Testis (tissue), 2 donors: ENCODE measurements at regions not wholly inside any gene's neighbourhood (a gene's known extent, or its start where the extent isn't known, plus 50 kb on each side); places are given as distances from the start of the nearest gene placed in this dataset.

ENCODE experiments used
- DNase-seq: peaks from one replicate; pipeline ENCODE4 v3.0.0-alpha.2; 2019
- H3K27ac ChIP-seq, 2 donors: fragments of 200-600 bp; sonication (generic); one replicate each; pipeline ENCODE4 v1.5.1; 2019
- H3K27me3 ChIP-seq: fragments of 200-600 bp; sonication (generic); one replicate; pipeline ENCODE4 v1.5.1; 2019
- H3K36me3 ChIP-seq: fragments of 200-600 bp; sonication (generic); one replicate; pipeline ENCODE4 v1.5.1; 2017; ENCODE audit warnings: low read depth; ENCODE audit errors: missing control alignments
- H3K4me1 ChIP-seq: fragments of 200-600 bp; sonication (generic); one replicate; pipeline ENCODE4 v1.5.1; 2019
- H3K4me3 ChIP-seq, 2 donors: fragments of 200-600 bp; sonication (generic); one replicate each; pipeline ENCODE4 v1.5.1; 2017 to 2019
- H3K9me3 ChIP-seq: fragments of 200-600 bp; sonication (generic); one replicate; pipeline ENCODE4 v1.5.1; 2017
- POLR2A ChIP-seq: fragments of 450-650 bp; IDR thresholded peaks from one replicate; pipeline ENCODE4 v1.6.1; 2017; ENCODE audit warnings: antibody characterized with exemption, mild to moderate bottlenecking, moderate library complexity
- WGBS, 2 donors: methylation state at CpG; one replicate each; pipeline ENCODE4 v1.1.5; 2018; 5-methylcytosine and 5-hydroxymethylcytosine counted together
- intact Hi-C: fragments of 100-400 bp; cut with DNase I; formaldehyde crosslinking; loops from one replicate; pipeline ENCODE4 v1.15.1; 2023; ENCODE audit warnings: low total_unique reads
- TF ChIP-seq, protein P1 (sequence below), 3 experiments: fragments of 450-650 bp in 2 of 3; fragments of 200-600 bp in 1 of 3; sonication (generic) in 1 of 3; IDR thresholded peaks; one replicate each; pipeline ENCODE4 v1.5.1; 2016 to 2019; ENCODE audit warnings: antibody characterized with exemption in 3 of 3, mild to moderate bottlenecking in 2 of 3, moderate library complexity in 1 of 3

- H3K4me3 ChIP-seq: no peak overlapping the region
- H3K9me3 ChIP-seq: no peaks in the 10 kb centered on the region
- intact Hi-C loops: no loop called here
- 87 to 96% methylated on average over 2 of the region's 2 CpGs for WGBS, 2 donors
- H3K4me1 ChIP-seq: no peaks in the 10 kb centered on the region
- TF ChIP-seq POLR2A: no peak
- TF ChIP-seq, protein P1, sequence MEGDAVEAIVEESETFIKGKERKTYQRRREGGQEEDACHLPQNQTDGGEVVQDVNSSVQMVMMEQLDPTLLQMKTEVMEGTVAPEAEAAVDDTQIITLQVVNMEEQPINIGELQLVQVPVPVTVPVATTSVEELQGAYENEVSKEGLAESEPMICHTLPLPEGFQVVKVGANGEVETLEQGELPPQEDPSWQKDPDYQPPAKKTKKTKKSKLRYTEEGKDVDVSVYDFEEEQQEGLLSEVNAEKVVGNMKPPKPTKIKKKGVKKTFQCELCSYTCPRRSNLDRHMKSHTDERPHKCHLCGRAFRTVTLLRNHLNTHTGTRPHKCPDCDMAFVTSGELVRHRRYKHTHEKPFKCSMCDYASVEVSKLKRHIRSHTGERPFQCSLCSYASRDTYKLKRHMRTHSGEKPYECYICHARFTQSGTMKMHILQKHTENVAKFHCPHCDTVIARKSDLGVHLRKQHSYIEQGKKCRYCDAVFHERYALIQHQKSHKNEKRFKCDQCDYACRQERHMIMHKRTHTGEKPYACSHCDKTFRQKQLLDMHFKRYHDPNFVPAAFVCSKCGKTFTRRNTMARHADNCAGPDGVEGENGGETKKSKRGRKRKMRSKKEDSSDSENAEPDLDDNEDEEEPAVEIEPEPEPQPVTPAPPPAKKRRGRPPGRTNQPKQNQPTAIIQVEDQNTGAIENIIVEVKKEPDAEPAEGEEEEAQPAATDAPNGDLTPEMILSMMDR (IDR thresholded peaks at IDR 0.05): no peak
- DNase-seq: no peak
- no peak overlapping the region for H3K27ac ChIP-seq
- H3K36me3 ChIP-seq: no peaks in the 10 kb centered on the region
- no peaks in the 10 kb centered on the region for H3K27me3 ChIP-seq
These were observed 114.1 kb upstream of the CFAP20DC start for GRCh38 chr3:59163953-59164352.

DNA sequence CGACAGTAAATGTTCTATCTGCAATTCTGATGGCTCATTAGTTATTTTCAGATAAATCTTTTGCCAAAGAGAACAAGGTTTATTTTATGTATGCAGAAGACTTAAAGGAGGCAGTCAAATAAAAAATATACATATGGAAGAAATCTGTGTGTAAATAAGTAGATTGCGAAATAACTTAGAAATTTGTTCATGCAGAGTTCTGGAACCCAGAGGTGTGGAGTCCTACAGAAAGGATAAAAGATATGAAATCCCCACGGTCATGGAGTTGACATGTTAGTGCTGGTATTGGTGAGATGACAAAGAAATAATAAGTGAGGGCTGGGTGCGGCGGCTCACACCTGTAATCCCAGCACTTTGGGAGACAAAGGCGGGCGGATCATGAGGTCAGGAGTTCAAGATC, 111.2 kb upstream of the CFAP20DC start:
- no peak overlapping the region for H3K27ac ChIP-seq
- no peaks in the 10 kb centered on the region for H3K27me3 ChIP-seq
- no peak for DNase-seq
- H3K36me3 ChIP-seq: no peaks in the 10 kb centered on the region
- WGBS, 2 donors: 91 to 96% methylated on average over 7 of the region's 7 CpGs
- no peaks in the 10 kb centered on the region for H3K9me3 ChIP-seq
- no peaks in the 10 kb centered on the region for H3K4me1 ChIP-seq
- no peak overlapping the region for H3K4me3 ChIP-seq
- intact Hi-C loops: no loop called here
- no peak for TF ChIP-seq POLR2A
- TF ChIP-seq, protein P1 (IDR thresholded peaks at IDR 0.05): no peak

GRCh38 chr3:59160133-59160746, 110.4 kb upstream of the CFAP20DC start:
- TF ChIP-seq, protein P1 (IDR thresholded peaks at IDR 0.05): no peak
- no peak for TF ChIP-seq POLR2A
- no peaks in the 10 kb centered on the region for H3K36me3 ChIP-seq
- no peaks in the 10 kb centered on the region for H3K4me1 ChIP-seq
- no peaks in the 10 kb centered on the region for H3K9me3 ChIP-seq
- DNase-seq: no peak
- intact Hi-C loops: no loop called here
- no peak overlapping the region for H3K4me3 ChIP-seq
- no peak overlapping the region for H3K27ac ChIP-seq
- 89 to 93% methylated on average over 4 of the region's 4 CpGs for WGBS, 2 donors
- no peaks in the 10 kb centered on the region for H3K27me3 ChIP-seq

- intact Hi-C loops: no loop called here
- no peaks in the 10 kb centered on the region for H3K4me1 ChIP-seq
- H3K9me3 ChIP-seq: no peaks in the 10 kb centered on the region
- no peak overlapping the region for H3K4me3 ChIP-seq
- H3K27me3 ChIP-seq: no peaks in the 10 kb centered on the region
- TF ChIP-seq, protein P1 (IDR thresholded peaks at IDR 0.05): no peak
- no peak for TF ChIP-seq POLR2A
- H3K27ac ChIP-seq: no peak overlapping the region
- H3K36me3 ChIP-seq: no peaks in the 10 kb centered on the region
- no peak for DNase-seq
- WGBS, 2 donors: 71 to 83% methylated on average over 1 of the region's 1 CpG
These were observed 103.8 kb upstream of the CFAP20DC start for GRCh38 chr3:59153648-59154047.

DNA sequence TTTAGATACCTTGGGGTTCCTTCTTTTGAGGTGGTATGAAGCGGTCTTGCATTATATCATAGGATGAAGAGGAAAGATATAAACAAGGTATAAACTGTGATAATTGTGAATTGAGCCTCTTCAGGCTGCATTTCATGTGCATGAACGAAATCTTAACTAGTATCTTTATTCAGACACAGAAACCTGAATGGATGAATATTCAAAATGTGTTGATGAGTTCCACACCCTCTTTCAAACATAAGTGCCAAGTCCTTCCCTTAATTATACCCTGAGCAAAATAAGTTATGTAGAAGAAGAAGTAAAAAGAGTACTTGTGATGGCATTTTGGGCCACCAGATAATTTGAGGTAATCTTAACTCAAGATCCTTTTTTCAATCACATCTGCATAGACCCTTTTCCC, 103.1 kb upstream of the CFAP20DC start:
- no peaks in the 10 kb centered on the region for H3K36me3 ChIP-seq
- WGBS, 2 donors: 92 to 94% methylated on average over 2 of the region's 2 CpGs
- no peak for DNase-seq
- no peaks in the 10 kb centered on the region for H3K4me1 ChIP-seq
- no peaks in the 10 kb centered on the region for H3K27me3 ChIP-seq
- H3K27ac ChIP-seq: no peak overlapping the region
- intact Hi-C loops: no loop called here
- no peak for TF ChIP-seq POLR2A
- TF ChIP-seq, protein P1 (IDR thresholded peaks at IDR 0.05): no peak
- H3K9me3 ChIP-seq: no peaks in the 10 kb centered on the region
- no peak overlapping the region for H3K4me3 ChIP-seq
